OCI-LY3 (cell line): ENCODE measurements at regions not wholly inside any gene's neighbourhood (a gene's known extent, or its start where the extent isn't known, plus 50 kb on each side); places are given as distances from the start of the nearest gene placed in this dataset.

ENCODE experiments used
- CTCF ChIP-seq: fragments of 200-600, 300-600 bp; sonication (generic); IDR thresholded peaks from 2 replicates; pipeline ENCODE4 v1.5.1; 2014; ENCODE audit warnings: antibody characterized with exemption, low read length, low read depth
- EZH2phosphoT487 ChIP-seq: fragments of 200-600 bp; shearing (Covaris generic); IDR thresholded peaks from 2 replicates; pipeline ENCODE4 v1.6.1; 2018; ENCODE audit warnings: antibody characterized with exemption, mixed run types, low read depth

DNA sequence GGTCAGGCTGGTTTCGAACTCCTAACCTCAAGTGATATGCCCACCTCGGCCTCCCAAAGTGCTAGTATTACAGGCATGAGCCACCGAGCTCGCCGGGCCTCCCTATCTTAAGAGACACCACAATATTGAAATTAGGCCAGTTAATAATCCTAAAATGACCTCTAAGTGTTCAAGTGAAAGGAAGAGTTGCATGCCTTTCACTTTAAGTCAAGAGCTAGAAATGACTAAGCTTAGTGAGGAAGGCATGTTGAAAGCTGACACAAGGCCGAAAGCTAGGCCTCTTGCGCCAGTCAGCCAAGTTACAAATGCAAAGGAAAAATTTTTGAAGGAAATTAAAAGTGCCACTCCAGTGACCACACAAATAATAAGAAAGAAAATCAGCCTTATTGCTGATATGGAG is 144.5 kb upstream of the FNDC3A start:
- TF ChIP-seq CTCF = no peak
- no peak for TF ChIP-seq EZH2phosphoT487
